Hepatocyte (in vitro differentiated cells): ENCODE measurements at regions not wholly inside any gene's neighbourhood (a gene's known extent, or its start where the extent isn't known, plus 50 kb on each side); places are given as distances from the start of the nearest gene placed in this dataset.
A peak's percentile ranks its signal among the peaks of the same experiment; 100 is the strongest.

Experiments used
- DNase-seq: peaks from one replicate; pipeline ENCODE4 v3.0.0-alpha.2; 2016; ENCODE audit warnings: low spot score
- H2AFZ ChIP-seq: fragments of 200-600 bp; sonication (generic); 2 replicates; pipeline ENCODE4 v1.6.0; 2016; ENCODE audit warnings: antibody characterized with exemption, mild to moderate bottlenecking
- H3K27ac ChIP-seq: fragments of 200-600 bp; sonication (generic); 2 replicates; pipeline ENCODE4 v1.5.1; 2016; ENCODE audit warnings: mild to moderate bottlenecking
- H3K27me3 ChIP-seq: fragments of 200-600 bp; sonication (generic); 2 replicates; pipeline ENCODE4 v1.6.1; 2016
- H3K36me3 ChIP-seq: fragments of 200-600 bp; sonication (generic); replicated peaks from 2 replicates; pipeline ENCODE4 v1.5.1; 2016; ENCODE audit warnings: low read depth; ENCODE audit not compliant: insufficient read depth
- H3K4me1 ChIP-seq: fragments of 200-600 bp; sonication (generic); 2 replicates; pipeline ENCODE4 v1.5.1; 2016; ENCODE audit warnings: mild to moderate bottlenecking, moderate library complexity; ENCODE audit not compliant: insufficient read depth
- H3K4me2 ChIP-seq: fragments of 200-600 bp; sonication (generic); 2 replicates; pipeline ENCODE4 v1.6.0; 2016
- H3K4me3 ChIP-seq: fragments of 200-600 bp; sonication (generic); 2 replicates; pipeline ENCODE4 v1.5.1; 2016; ENCODE audit warnings: mild to moderate bottlenecking
- H3K79me2 ChIP-seq: fragments of 200-600 bp; sonication (generic); 2 replicates; pipeline ENCODE4 v1.6.0; 2017; ENCODE audit warnings: mild to moderate bottlenecking
- H3K9me2 ChIP-seq: fragments of 200-600 bp; sonication (generic); replicated peaks from 2 replicates; pipeline ENCODE4 v1.6.0; 2017; ENCODE audit warnings: mild to moderate bottlenecking; ENCODE audit not compliant: insufficient read depth
- H3K9me3 ChIP-seq: fragments of 200-600 bp; sonication (generic); 2 replicates; pipeline ENCODE4 v1.5.1; 2016; ENCODE audit warnings: low read depth, mild to moderate bottlenecking
- H4K20me1 ChIP-seq: fragments of 200-600 bp; sonication (generic); 2 replicates; pipeline ENCODE4 v1.6.0; 2016; ENCODE audit warnings: mild to moderate bottlenecking; ENCODE audit not compliant: insufficient read depth, poor library complexity, severe bottlenecking
- EZH2 ChIP-seq: fragments of 200-600 bp; sonication (generic); IDR thresholded peaks from 2 replicates; pipeline ENCODE4 v1.6.1; 2016; ENCODE audit warnings: antibody characterized with exemption, mild to moderate bottlenecking, borderline replicate concordance
- EZH2phosphoT487 ChIP-seq: fragments of 200-600 bp; sonication (generic); IDR thresholded peaks from one replicate; pipeline ENCODE4 v1.6.1; 2018; ENCODE audit warnings: antibody characterized with exemption, mild to moderate bottlenecking, low read depth, moderate library complexity; ENCODE audit not compliant: unreplicated experiment, severe bottlenecking
- WGBS: methylation state at CpG from one replicate; pipeline ENCODE4 v1.1.6; 2016; ENCODE audit warnings: low lambda C conversion rate; ENCODE audit errors: missing lambda C conversion rate; 5-methylcytosine and 5-hydroxymethylcytosine counted together
- TF ChIP-seq, protein P1 (sequence below): fragments of 200-600 bp; sonication (generic); IDR thresholded peaks from 2 replicates; pipeline ENCODE4 v1.5.1; 2016; ENCODE audit warnings: antibody characterized with exemption, mild to moderate bottlenecking; ENCODE audit not compliant: poor library complexity

GRCh38 chr5:24388448-24388847, 256.3 kb downstream of the CDH10 start:
- Histone ChIP-seq H3K4me1 (no peaks in the 10 kb centered on the region), H3K36me3 (no peaks in the 10 kb centered on the region), H3K27ac (no peak overlapping the region), H2AFZ (no peak overlapping the region), H3K9me3 (no peaks in the 10 kb centered on the region), H4K20me1 (no peaks in the 10 kb centered on the region), H3K4me2 (no peak overlapping the region), H3K27me3 (no peaks in the 10 kb centered on the region), H3K4me3 (no peak overlapping the region), H3K9me2 (no peaks in the 10 kb centered on the region), H3K79me2 (no peaks in the 10 kb centered on the region)
- DNase-seq = no peak
- WGBS = 82% methylated on average over 5 of the region's 5 CpGs
- TF ChIP-seq, protein P1, sequence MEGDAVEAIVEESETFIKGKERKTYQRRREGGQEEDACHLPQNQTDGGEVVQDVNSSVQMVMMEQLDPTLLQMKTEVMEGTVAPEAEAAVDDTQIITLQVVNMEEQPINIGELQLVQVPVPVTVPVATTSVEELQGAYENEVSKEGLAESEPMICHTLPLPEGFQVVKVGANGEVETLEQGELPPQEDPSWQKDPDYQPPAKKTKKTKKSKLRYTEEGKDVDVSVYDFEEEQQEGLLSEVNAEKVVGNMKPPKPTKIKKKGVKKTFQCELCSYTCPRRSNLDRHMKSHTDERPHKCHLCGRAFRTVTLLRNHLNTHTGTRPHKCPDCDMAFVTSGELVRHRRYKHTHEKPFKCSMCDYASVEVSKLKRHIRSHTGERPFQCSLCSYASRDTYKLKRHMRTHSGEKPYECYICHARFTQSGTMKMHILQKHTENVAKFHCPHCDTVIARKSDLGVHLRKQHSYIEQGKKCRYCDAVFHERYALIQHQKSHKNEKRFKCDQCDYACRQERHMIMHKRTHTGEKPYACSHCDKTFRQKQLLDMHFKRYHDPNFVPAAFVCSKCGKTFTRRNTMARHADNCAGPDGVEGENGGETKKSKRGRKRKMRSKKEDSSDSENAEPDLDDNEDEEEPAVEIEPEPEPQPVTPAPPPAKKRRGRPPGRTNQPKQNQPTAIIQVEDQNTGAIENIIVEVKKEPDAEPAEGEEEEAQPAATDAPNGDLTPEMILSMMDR = no peak
- TF ChIP-seq EZH2 (no peak), EZH2phosphoT487 (no peak)

- DNase-seq = no peak
- TF ChIP-seq EZH2phosphoT487 (no peak), EZH2 (no peak)
- TF ChIP-seq, protein P1 = no peak
- H3K9me2 ChIP-seq = no peaks in the 10 kb centered on the region
- no peaks in the 10 kb centered on the region for H4K20me1 ChIP-seq
- no peak overlapping the region for H3K27ac ChIP-seq
- no peaks in the 10 kb centered on the region for H3K79me2 ChIP-seq
- no peaks in the 10 kb centered on the region for H3K36me3 ChIP-seq
- H2AFZ ChIP-seq = no peak overlapping the region
- H3K4me3 ChIP-seq = no peak overlapping the region
- no peaks in the 10 kb centered on the region for H3K4me1 ChIP-seq
- no peak overlapping the region for H3K4me2 ChIP-seq
- H3K9me3 ChIP-seq = no peaks in the 10 kb centered on the region
- H3K27me3 ChIP-seq = no peaks in the 10 kb centered on the region
- 93% methylated on average over 4 of the region's 4 CpGs for WGBS
Observed at GRCh38 chr5:24389968-24390367, 254.8 kb downstream of the CDH10 start.

DNA sequence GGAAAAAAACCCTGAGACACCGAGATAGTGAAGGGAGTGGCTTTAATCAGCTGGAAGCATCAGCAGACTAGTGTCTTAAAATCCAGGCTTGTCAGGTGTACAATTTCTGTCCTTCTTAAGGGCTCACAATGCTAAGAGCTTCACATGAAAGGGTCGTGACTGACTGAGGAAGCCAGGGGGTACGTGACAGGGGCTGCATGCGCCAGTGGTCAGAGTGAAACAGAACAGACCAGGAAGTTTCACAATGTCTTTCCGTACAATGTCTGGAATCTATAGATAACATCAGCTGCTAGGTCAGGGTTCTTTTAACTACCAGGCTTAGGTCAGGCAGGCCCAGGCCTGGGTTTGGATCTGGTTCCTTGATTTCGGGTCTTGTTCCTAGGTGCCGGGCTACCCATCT, 253.0 kb downstream of the CDH10 start:
- Histone ChIP-seq H3K79me2 (no peaks in the 10 kb centered on the region), H3K9me2 (no peaks in the 10 kb centered on the region), H3K9me3 (no peaks in the 10 kb centered on the region), H4K20me1 (no peaks in the 10 kb centered on the region), H3K4me3 (no peak overlapping the region), H3K4me1 (no peaks in the 10 kb centered on the region), H3K27me3 (no peaks in the 10 kb centered on the region), H2AFZ (no peak overlapping the region), H3K4me2 (peak overlapping the region; percentile 26), H3K27ac (peak overlapping the region; percentile 66), H3K36me3 (no peaks in the 10 kb centered on the region)
- WGBS = 49% methylated on average over 7 of the region's 7 CpGs
- no peak for DNase-seq
- TF ChIP-seq EZH2phosphoT487 (no peak), EZH2 (no peak)
- TF ChIP-seq, protein P1 = no peak

DNA sequence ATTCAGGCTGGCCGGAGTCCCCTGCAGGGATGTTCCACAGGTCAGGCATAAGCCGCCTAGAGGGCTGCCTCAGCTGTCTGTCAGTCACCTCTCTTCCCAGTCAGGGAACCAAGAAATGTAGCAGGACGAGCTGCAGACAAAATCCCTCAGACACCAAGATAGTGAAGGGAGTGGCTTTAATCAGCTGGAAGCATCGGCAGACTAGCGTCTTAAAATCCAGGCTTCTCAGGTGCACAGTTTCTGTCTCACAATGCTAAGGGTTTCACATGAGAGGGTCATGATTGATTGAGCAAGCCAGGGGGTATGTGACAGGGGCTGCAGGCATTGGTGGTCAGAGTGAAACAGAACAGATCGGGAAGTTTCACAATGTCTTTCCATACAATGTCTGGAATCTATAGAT, 247.2 kb downstream of the CDH10 start:
- Histone ChIP-seq H4K20me1 (no peaks in the 10 kb centered on the region), H3K4me3 (no peak overlapping the region), H3K36me3 (no peaks in the 10 kb centered on the region), H3K79me2 (no peaks in the 10 kb centered on the region), H3K4me1 (no peaks in the 10 kb centered on the region), H3K9me2 (no peaks in the 10 kb centered on the region), H3K9me3 (no peaks in the 10 kb centered on the region), H3K27ac (no peak overlapping the region), H2AFZ (no peak overlapping the region), H3K27me3 (no peaks in the 10 kb centered on the region), H3K4me2 (no peak overlapping the region)
- WGBS = 62% methylated on average over 6 of the region's 6 CpGs
- no peak for DNase-seq
- no peak for TF ChIP-seq EZH2phosphoT487
- TF ChIP-seq, protein P1 = no peak
- no peak for TF ChIP-seq EZH2
